Bronchial epithelial cell (primary cell): ENCODE measurements at regions not wholly inside any gene's neighbourhood (a gene's known extent, or its start where the extent isn't known, plus 50 kb on each side); places are given as distances from the start of the nearest gene placed in this dataset.

ENCODE experiments used
- DNase-seq: peaks from one replicate; pipeline ENCODE4 v3.0.0-alpha.2; 2010; ENCODE audit warnings: low read depth
- FAIRE-seq: peaks from 2 replicates; lab custom pipeline; 2011; peaks lifted over from hg19 to GRCh38; lab: Jason Lieb, UNC
- H3K27me3 ChIP-seq: 2 replicates; pipeline ENCODE4 v1.5.1; 2011; ENCODE audit warnings: low read length; ENCODE audit not compliant: control insufficient read depth, insufficient read depth
- H3K36me3 ChIP-seq: 2 replicates; pipeline ENCODE4 v1.5.1; 2011; ENCODE audit warnings: low read length; ENCODE audit not compliant: control insufficient read depth, insufficient read depth
- H3K4me3 ChIP-seq: 2 replicates; pipeline ENCODE4 v1.5.1; 2011; ENCODE audit warnings: mild to moderate bottlenecking, low read depth, low read length, control low read depth
- CTCF ChIP-seq: IDR thresholded peaks from 2 replicates; pipeline ENCODE4 v1.5.1; 2011; ENCODE audit warnings: mild to moderate bottlenecking, moderate library complexity, low read length, control low read depth, inconsistent platforms; ENCODE audit not compliant: insufficient read depth, severe bottlenecking

DNA sequence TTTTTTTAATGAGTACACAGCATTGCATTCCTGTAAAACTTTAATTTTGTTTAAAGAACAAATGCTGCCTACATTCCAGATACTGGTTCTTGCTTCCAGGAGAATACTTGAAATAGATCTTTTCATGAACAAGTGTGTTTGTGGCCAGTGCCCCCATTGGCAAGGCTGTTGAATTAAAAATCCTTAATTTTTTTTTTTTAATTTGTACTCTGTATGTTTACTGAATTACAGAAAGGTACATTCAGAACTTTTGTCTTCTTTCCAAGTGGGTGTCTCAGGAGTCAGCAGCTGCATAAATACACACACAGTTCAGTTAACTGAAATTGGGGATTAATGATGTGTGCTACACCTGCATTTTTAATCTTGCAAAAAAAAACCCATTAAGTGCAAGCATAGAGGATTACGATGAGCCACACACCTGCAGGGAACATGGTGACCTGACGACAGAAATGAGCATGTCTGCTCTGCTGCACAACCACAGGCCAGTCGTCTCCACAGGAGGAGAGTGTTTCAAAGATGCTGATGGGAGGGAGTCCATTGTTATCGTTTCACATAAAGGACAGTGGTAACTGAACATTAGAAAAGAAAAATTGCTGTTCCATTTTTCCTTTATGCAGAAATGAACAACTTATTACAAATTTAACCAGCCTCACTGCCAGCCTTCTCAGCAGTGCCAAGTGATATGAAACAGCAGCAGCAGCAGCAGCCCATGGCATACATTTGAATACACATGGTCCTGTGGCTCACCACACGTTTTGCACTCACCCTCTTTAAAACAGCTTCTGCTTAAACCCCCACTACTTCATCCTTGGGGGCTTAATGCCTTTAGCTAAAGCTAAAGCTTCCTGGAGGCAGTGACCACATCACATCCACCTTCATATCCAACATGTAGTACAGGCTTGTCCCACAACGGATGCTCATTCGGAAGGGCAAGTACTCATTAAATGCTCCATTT lies 72.3 kb upstream of the RFC3 start:
- FAIRE-seq (peak; percentile 58), DNase-seq (no peak)
- Histone ChIP-seq H3K4me3 (no peak overlapping the region), H3K36me3 (no peaks in the 10 kb centered on the region), H3K27me3 (no peaks in the 10 kb centered on the region)
- TF ChIP-seq CTCF = no peak

GRCh38 chr13:33746867-33747266 lies 71.1 kb upstream of the RFC3 start:
- no peak for FAIRE-seq
- TF ChIP-seq CTCF = no peak
- DNase-seq = no peak
- Histone ChIP-seq H3K27me3 (no peaks in the 10 kb centered on the region), H3K4me3 (no peak overlapping the region), H3K36me3 (no peaks in the 10 kb centered on the region)

- Histone ChIP-seq H3K4me3 (no peak overlapping the region), H3K27me3 (no peaks in the 10 kb centered on the region), H3K36me3 (no peaks in the 10 kb centered on the region)
- DNase-seq (peak; percentile 20), FAIRE-seq (no peak)
- TF ChIP-seq CTCF = no peak
Observed at GRCh38 chr13:33751151-33751550, 66.8 kb upstream of the RFC3 start.

DNA sequence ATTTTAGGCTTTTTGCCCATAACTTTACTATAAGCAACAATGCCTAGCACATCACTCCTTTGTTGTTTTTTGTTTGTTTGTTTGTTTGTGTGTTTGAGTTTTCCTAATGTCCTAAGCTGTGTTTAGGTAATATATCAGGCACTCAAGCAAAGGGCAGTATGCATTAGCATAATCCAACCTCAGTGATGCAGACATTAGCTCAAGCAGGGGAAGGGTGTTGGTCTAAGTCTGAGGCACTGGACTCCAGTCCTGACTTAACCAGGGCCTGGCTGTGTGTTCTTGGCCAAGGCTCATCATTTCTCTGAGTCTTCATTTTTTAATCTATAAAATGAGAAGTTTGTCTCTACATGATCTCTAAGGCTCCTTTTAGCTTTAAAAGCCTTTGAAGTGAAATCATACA lies 65.9 kb upstream of the RFC3 start:
- Histone ChIP-seq H3K36me3 (no peaks in the 10 kb centered on the region), H3K4me3 (no peak overlapping the region), H3K27me3 (no peaks in the 10 kb centered on the region)
- FAIRE-seq (no peak), DNase-seq (no peak)
- TF ChIP-seq CTCF = no peak

- H3K27me3 ChIP-seq = no peaks in the 10 kb centered on the region
- FAIRE-seq = no peak
- H3K36me3 ChIP-seq = no peaks in the 10 kb centered on the region
- no peak for TF ChIP-seq CTCF
- no peak for DNase-seq
- no peak overlapping the region for H3K4me3 ChIP-seq
Observed at GRCh38 chr13:33752597-33752996, 65.4 kb upstream of the RFC3 start.
